Tibial artery (tissue), 4 donors: ENCODE measurements at regions not wholly inside any gene's neighbourhood (a gene's known extent, or its start where the extent isn't known, plus 50 kb on each side); places are given as distances from the start of the nearest gene placed in this dataset.
"Not testable (repeated sequence)": the region's sequence is repeated elsewhere in the genome, so short reads cannot be mapped to it uniquely, and the experiment has no call there.

Source experiments
- DNase-seq, 2 donors: peaks; one replicate each; pipeline ENCODE4 v3.0.0-alpha.2; 2019
- H3K27ac ChIP-seq, 2 donors: fragments of 200-600 bp; sonication (generic) in 1 of 2; 1 replicate in 1 of 2; 2 replicates in 1 of 2; pipeline ENCODE4 v1.5.1; 2018 to 2019; ENCODE audit warnings: mild to moderate bottlenecking in 1 of 2
- H3K27me3 ChIP-seq, 2 donors: fragments of 200-600 bp; sonication (generic) in 1 of 2; one replicate each; pipeline versions ENCODE4 v1.5.1 to v1.6.0; 2016 to 2019
- H3K36me3 ChIP-seq, 3 donors: fragments of 200-600 bp; sonication (generic) in 2 of 3; one replicate each; pipeline ENCODE4 v1.5.1; 2016 to 2019; ENCODE audit warnings: mild to moderate bottlenecking in 2 of 3
- H3K4me1 ChIP-seq, 4 donors: fragments of 200-600 bp; sonication (generic) in 2 of 4; 1 replicate in 3 of 4; 2 replicates in 1 of 4; pipeline ENCODE4 v1.5.1; 2016 to 2019
- H3K4me3 ChIP-seq, 2 donors: fragments of 200-600 bp; sonication (generic) in 1 of 2; 1 replicate in 1 of 2; 2 replicates in 1 of 2; pipeline ENCODE4 v1.5.1; 2018 to 2019; ENCODE audit warnings: mild to moderate bottlenecking in 2 of 2
- H3K9me3 ChIP-seq, 3 donors: fragments of 200-600 bp; sonication (generic) in 1 of 3; one replicate each; pipeline ENCODE4 v1.5.1; 2016 to 2019
- CTCF ChIP-seq, 2 experiments: fragments of 200-600 bp in 1 of 2; fragments of 450-650 bp in 1 of 2; IDR thresholded peaks; one replicate each; pipeline ENCODE4 v1.5.1; 2017 to 2019; ENCODE audit warnings: antibody characterized with exemption in 2 of 2, mild to moderate bottlenecking in 1 of 2, moderate library complexity in 1 of 2
- intact Hi-C: fragments of 100-400 bp; cut with DNase I; formaldehyde crosslinking; loops from one replicate; pipeline ENCODE4 v1.15.0; 2023; ENCODE audit warnings: low total_unique reads

GRCh38 chr10:129194181-129194870, 272.7 kb upstream of the MGMT start:
- no peaks in the 10 kb centered on the region for H3K36me3 ChIP-seq
- intact Hi-C loops = no loop called here
- H3K4me1 ChIP-seq = peaks cover 0 to 6% (median 0%) of the 10 kb centered on the region in 4 donors
- TF ChIP-seq CTCF (IDR thresholded peaks at IDR 0.05) = no peak
- H3K27ac ChIP-seq = no peak overlapping the region
- H3K9me3 ChIP-seq = no peaks in the 10 kb centered on the region
- H3K4me3 ChIP-seq = no peak overlapping the region
- no peak for DNase-seq
- H3K27me3 ChIP-seq = peaks cover 0 to 14% of the 10 kb centered on the region in 2 donors

GRCh38 chr10:129199826-129200225, 267.2 kb upstream of the MGMT start:
- Histone ChIP-seq H3K4me3 (no peak overlapping the region), H3K36me3 (no peaks in the 10 kb centered on the region), H3K4me1 (no peaks in the 10 kb centered on the region), H3K27me3 (no peaks in the 10 kb centered on the region), H3K9me3 (no peaks in the 10 kb centered on the region), H3K27ac (no peak overlapping the region)
- DNase-seq = no peak
- intact Hi-C loops = no loop called here
- no peak for TF ChIP-seq CTCF (IDR thresholded peaks at IDR 0.05)

GRCh38 chr10:129203819-129204218, 263.2 kb upstream of the MGMT start:
- H3K27ac ChIP-seq = no peak overlapping the region
- no peak overlapping the region for H3K4me3 ChIP-seq
- no peaks in the 10 kb centered on the region for H3K9me3 ChIP-seq
- intact Hi-C loops = no loop called here
- no peaks in the 10 kb centered on the region for H3K36me3 ChIP-seq
- TF ChIP-seq CTCF (IDR thresholded peaks at IDR 0.05) = no peak
- H3K4me1 ChIP-seq = no peaks in the 10 kb centered on the region
- H3K27me3 ChIP-seq = no peaks in the 10 kb centered on the region
- no peak for DNase-seq

- Histone ChIP-seq H3K27ac (no peak overlapping the region), H3K4me1 (no peaks in the 10 kb centered on the region), H3K9me3 (no peaks in the 10 kb centered on the region), H3K27me3 (no peaks in the 10 kb centered on the region), H3K4me3 (no peak overlapping the region), H3K36me3 (no peaks in the 10 kb centered on the region)
- TF ChIP-seq CTCF (IDR thresholded peaks at IDR 0.05) = no peak
- intact Hi-C loops = no loop called here
- DNase-seq = no peak
These were observed 259.7 kb upstream of the MGMT start for GRCh38 chr10:129207297-129207696.

GRCh38 chr10:129210876-129211275, 256.2 kb upstream of the MGMT start:
- intact Hi-C loops = no loop called here
- no peak for DNase-seq
- Histone ChIP-seq H3K27ac (no peak overlapping the region), H3K27me3 (no peaks in the 10 kb centered on the region), H3K4me3 (no peak overlapping the region), H3K9me3 (no peaks in the 10 kb centered on the region), H3K36me3 (no peaks in the 10 kb centered on the region), H3K4me1 (no peaks in the 10 kb centered on the region)
- TF ChIP-seq CTCF (IDR thresholded peaks at IDR 0.05) = no peak

GRCh38 chr10:129213256-129213655, 253.8 kb upstream of the MGMT start:
- H3K4me1 ChIP-seq = no peaks in the 10 kb centered on the region
- no peak for DNase-seq
- no peaks in the 10 kb centered on the region for H3K27me3 ChIP-seq
- no peak for TF ChIP-seq CTCF (IDR thresholded peaks at IDR 0.05)
- H3K36me3 ChIP-seq = no peaks in the 10 kb centered on the region
- no peak overlapping the region for H3K4me3 ChIP-seq
- intact Hi-C loops = no loop called here
- H3K9me3 ChIP-seq = no peaks in the 10 kb centered on the region
- no peak overlapping the region for H3K27ac ChIP-seq

GRCh38 chr10:129213996-129214395, 253.0 kb upstream of the MGMT start:
- H3K27me3 ChIP-seq, intact Hi-C loops, H3K9me3 ChIP-seq, H3K4me1 ChIP-seq, H3K4me3 ChIP-seq, H3K27ac ChIP-seq, DNase-seq, H3K36me3 ChIP-seq: not testable (repeated sequence)
